Ovary (tissue), 7 donors: ENCODE measurements at regions not wholly inside any gene's neighbourhood (a gene's known extent, or its start where the extent isn't known, plus 50 kb on each side); places are given as distances from the start of the nearest gene placed in this dataset.

ENCODE experiments used
- DNase-seq, 5 donors: peaks; one replicate each; pipeline ENCODE4 v3.0.0-alpha.2; 2019 to 2020
- H3K27ac ChIP-seq, 2 donors: fragments of 200-600 bp; one replicate each; pipeline versions ENCODE4 v1.5.1 to v1.8.0; 2019 to 2022
- H3K27me3 ChIP-seq: fragments of 200-600 bp; one replicate; pipeline ENCODE4 v1.8.0; 2022
- H3K36me3 ChIP-seq: fragments of 200-600 bp; sonication (generic); one replicate; pipeline ENCODE4 v1.5.1; 2019
- H3K4me1 ChIP-seq: one replicate; pipeline ENCODE4 v1.8.1; 2013; ENCODE audit warnings: mild to moderate bottlenecking, moderate library complexity; ENCODE audit not compliant: insufficient read depth
- H3K4me3 ChIP-seq: fragments of 200-600 bp; sonication (generic); one replicate; pipeline ENCODE4 v1.5.1; 2017
- H3K9me3 ChIP-seq, 2 donors: fragments of 200-600 bp in 1 of 2; sonication (generic) in 1 of 2; one replicate each; pipeline versions ENCODE4 v1.5.1 to v1.8.1; 2013 to 2019; ENCODE audit warnings: mild to moderate bottlenecking in 1 of 2, moderate library complexity in 1 of 2
- CTCF ChIP-seq, 3 donors: fragments of 450-650 bp in 2 of 3; fragments of 200-600 bp in 1 of 3; IDR thresholded peaks; one replicate each; pipeline versions ENCODE4 v1.5.1 to v1.8.0; 2016 to 2022; ENCODE audit warnings: antibody characterized with exemption in 3 of 3, mild to moderate bottlenecking in 1 of 3
- EP300 ChIP-seq: sonication (generic); formaldehyde crosslinking; IDR thresholded peaks from one replicate; pipeline ENCODE4 v1.6.1; 2017; ENCODE audit warnings: antibody characterized with exemption
- POLR2A ChIP-seq: fragments of 450-650 bp; IDR thresholded peaks from one replicate; pipeline ENCODE4 v1.6.1; 2017; ENCODE audit warnings: antibody characterized with exemption, mild to moderate bottlenecking, moderate library complexity
- WGBS, 3 donors: extraction: QIAGEN DNeasy Blood & Tissue Kit in 1 of 3; methylation state at CpG; one replicate each; pipeline versions ENCODE4 v1.1.5 to v1.1.7; 2013 to 2017; 5-methylcytosine and 5-hydroxymethylcytosine counted together
- intact Hi-C, 4 donors: fragments of 100-400 bp; cut with DNase I; formaldehyde crosslinking; loops; one replicate each; pipeline versions ENCODE4 v1.11.0 to v1.15.1; 2022 to 2023
- donor health status: DM: no; HTN: no; CAD: no; lungs with moderate emphysema.
- donor health status: DM: no; HTN: no; CAD: no.
- donor health status: Bipolar disorder and iron deficiency.
- donor health status: DM: no; HTN: no; CAD: no.
- donor health status: DM: yes; HTN: yes; CAD: no.

- H3K9me3 ChIP-seq = no peaks in the 10 kb centered on the region
- H3K27me3 ChIP-seq = no peaks in the 10 kb centered on the region
- no peak overlapping the region for H3K27ac ChIP-seq
- DNase-seq = no peak
- WGBS, 3 donors = 80 to 88% (median 84%) methylated on average over 6 of the region's 6 CpGs
- no peaks in the 10 kb centered on the region for H3K36me3 ChIP-seq
- no peak for TF ChIP-seq POLR2A
- no peak for TF ChIP-seq CTCF (IDR thresholded peaks at IDR 0.05)
- TF ChIP-seq EP300 = no peak
- no peaks in the 10 kb centered on the region for H3K4me1 ChIP-seq
- no peak overlapping the region for H3K4me3 ChIP-seq
- intact Hi-C loops = no loop called here
Observed at GRCh38 chr16:47943235-47943634, 212.6 kb downstream of the ABCC12 start.

GRCh38 chr16:47940466-47940865 lies 215.3 kb downstream of the ABCC12 start:
- no peak overlapping the region for H3K27ac ChIP-seq
- TF ChIP-seq POLR2A = no peak
- TF ChIP-seq EP300 = no peak
- no peak for TF ChIP-seq CTCF (IDR thresholded peaks at IDR 0.05)
- no peaks in the 10 kb centered on the region for H3K36me3 ChIP-seq
- 11 to 41% (median 21%) methylated on average over 1 of the region's 1 CpG for WGBS, 3 donors
- H3K27me3 ChIP-seq = no peaks in the 10 kb centered on the region
- no peak overlapping the region for H3K4me3 ChIP-seq
- no peak for DNase-seq
- no peaks in the 10 kb centered on the region for H3K9me3 ChIP-seq
- intact Hi-C loops = no loop called here
- no peaks in the 10 kb centered on the region for H3K4me1 ChIP-seq

- intact Hi-C loops = no loop called here
- TF ChIP-seq POLR2A (no peak), EP300 (no peak), CTCF (IDR thresholded peaks at IDR 0.05) (no peak)
Observed at GRCh38 chr16:47939680-47940079, 216.1 kb downstream of the ABCC12 start.

GRCh38 chr16:47938272-47938671 lies 217.5 kb downstream of the ABCC12 start:
- 86 to 90% (median 89%) methylated on average over 1 of the region's 1 CpG for WGBS, 3 donors
- peaks cover 3% of the 10 kb centered on the region for H3K27me3 ChIP-seq
- no peak for TF ChIP-seq EP300
- TF ChIP-seq POLR2A = no peak
- no peak for TF ChIP-seq CTCF (IDR thresholded peaks at IDR 0.05)

More at GRCh38 chr16:47939680-47940079, 216.1 kb downstream of the ABCC12 start:
- H3K4me1 ChIP-seq = no peaks in the 10 kb centered on the region
- H3K4me3 ChIP-seq = no peak overlapping the region
- no peak for DNase-seq
- no peaks in the 10 kb centered on the region for H3K27me3 ChIP-seq
- no peak overlapping the region for H3K27ac ChIP-seq
- 53 to 58% (median 54%) methylated on average over 4 of the region's 4 CpGs for WGBS, 3 donors
- no peaks in the 10 kb centered on the region for H3K9me3 ChIP-seq
- H3K36me3 ChIP-seq = no peaks in the 10 kb centered on the region

GRCh38 chr16:47928008-47928407 lies 227.8 kb downstream of the ABCC12 start:
- Histone ChIP-seq H3K4me3 (no peak overlapping the region), H3K4me1 (no peaks in the 10 kb centered on the region), H3K36me3 (no peaks in the 10 kb centered on the region), H3K9me3 (no peaks in the 10 kb centered on the region), H3K27ac (no peak overlapping the region), H3K27me3 (no peaks in the 10 kb centered on the region)
- no peak for DNase-seq
- no peak for TF ChIP-seq EP300
- no peak for TF ChIP-seq CTCF (IDR thresholded peaks at IDR 0.05)
- TF ChIP-seq POLR2A = no peak
- intact Hi-C loops = no loop called here
- 78 to 85% (median 79%) methylated on average over 9 of the region's 9 CpGs for WGBS, 3 donors

More at GRCh38 chr16:47938272-47938671, 217.5 kb downstream of the ABCC12 start:
- intact Hi-C loops = no loop called here
- Histone ChIP-seq H3K9me3 (no peaks in the 10 kb centered on the region), H3K4me1 (no peaks in the 10 kb centered on the region), H3K36me3 (no peaks in the 10 kb centered on the region), H3K4me3 (no peak overlapping the region), H3K27ac (no peak overlapping the region)
- DNase-seq = no peak
